ENCODE measurements at regions not wholly inside any gene's neighbourhood (a gene's known extent, or its start where the extent isn't known, plus 50 kb on each side); places are given as distances from the start of the nearest gene placed in this dataset.

DNA sequence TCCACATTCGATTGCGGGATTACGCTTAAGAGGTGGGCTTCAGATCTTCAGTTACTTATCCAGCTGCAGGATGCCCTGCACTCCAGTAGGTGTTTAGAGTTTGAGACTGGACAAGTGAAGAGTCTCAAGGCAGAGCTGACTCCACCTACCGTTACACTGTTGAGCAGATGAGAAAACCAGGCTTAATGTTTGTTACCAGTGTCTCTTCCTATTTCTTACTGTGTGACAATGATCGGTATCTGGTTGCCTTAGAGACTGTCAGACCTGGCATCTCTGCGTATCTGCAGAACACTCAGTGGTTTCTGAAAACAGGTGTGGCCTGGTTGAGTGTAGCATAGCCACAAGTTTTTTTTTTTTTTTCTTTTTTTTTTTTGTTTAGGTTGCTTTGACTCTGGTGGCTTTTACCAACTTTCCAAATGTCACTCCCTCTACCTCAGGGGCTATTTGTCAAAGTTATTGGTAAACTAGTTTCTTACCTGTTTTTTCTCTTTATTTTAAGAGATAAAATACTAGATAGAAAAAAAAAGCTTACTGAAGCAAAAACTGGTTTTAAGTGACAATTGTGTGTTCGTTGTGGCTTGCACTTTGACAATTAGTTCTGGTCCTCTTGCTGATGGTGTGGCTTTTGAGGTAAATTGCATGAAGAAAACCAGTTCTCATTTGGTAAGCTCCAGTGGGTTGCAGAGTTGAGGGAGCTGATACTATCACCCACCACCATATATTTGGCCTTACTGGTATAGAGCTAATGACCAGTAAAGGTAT lies 284.8 kb downstream of the ETS1 start:
- Histone ChIP-seq H3K27me3 (ENCODE audit: control insufficient read depth, insufficient read depth, low read length) (no peaks in the 10 kb centered on the region), H3K9ac (ENCODE audit: low read length) (no peak overlapping the region), H3K4me3 (ENCODE audit: low read length) (no peak overlapping the region), H3K36me3 (ENCODE audit: control insufficient read depth, insufficient read depth, low read length) (no peaks in the 10 kb centered on the region), H3K9me3 (ENCODE audit: control insufficient read depth, low read length) (no peaks in the 10 kb centered on the region), H3K4me1 (ENCODE audit: control insufficient read depth, insufficient read depth, low read length) (peaks cover 14% of the 10 kb centered on the region)

DNA sequence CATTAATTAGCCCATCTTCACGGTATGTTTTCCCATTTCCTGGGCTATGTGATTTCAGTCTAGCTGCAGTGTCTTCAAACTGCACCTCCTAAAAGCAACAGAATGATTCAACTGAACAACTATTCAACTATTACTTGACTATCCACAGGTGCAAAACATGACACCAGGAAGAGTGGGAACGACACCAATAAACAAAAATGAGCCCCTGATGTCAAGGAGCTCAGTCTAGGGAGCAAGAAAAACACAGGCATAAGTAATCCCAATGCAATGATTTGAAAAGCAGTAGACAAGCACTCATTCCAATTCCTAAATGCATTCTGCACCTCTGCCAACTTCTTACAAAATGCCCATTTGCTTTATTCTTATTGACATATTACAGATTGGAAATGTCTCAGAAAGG lies 285.6 kb downstream of the ETS1 start:
- H3K4me1 ChIP-seq (ENCODE audit: control insufficient read depth, insufficient read depth, low read length): peaks cover 22% of the 10 kb centered on the region
- no peaks in the 10 kb centered on the region for H3K9me3 ChIP-seq (ENCODE audit: control insufficient read depth, low read length)
- no peak overlapping the region for H3K4me3 ChIP-seq (ENCODE audit: low read length)
- H3K9ac ChIP-seq (ENCODE audit: low read length): no peak overlapping the region
- H3K27me3 ChIP-seq (ENCODE audit: control insufficient read depth, insufficient read depth, low read length): no peaks in the 10 kb centered on the region
- H3K36me3 ChIP-seq (ENCODE audit: control insufficient read depth, insufficient read depth, low read length): no peaks in the 10 kb centered on the region

GRCh38 chr11:128300785-128301184 lies 286.6 kb downstream of the ETS1 start:
- Histone ChIP-seq H3K4me3 (ENCODE audit: low read length) (no peak overlapping the region), H3K27me3 (ENCODE audit: control insufficient read depth, insufficient read depth, low read length) (no peaks in the 10 kb centered on the region), H3K4me1 (ENCODE audit: control insufficient read depth, insufficient read depth, low read length) (peaks cover 27% of the 10 kb centered on the region), H3K9me3 (ENCODE audit: control insufficient read depth, low read length) (no peaks in the 10 kb centered on the region), H3K9ac (ENCODE audit: low read length) (no peak overlapping the region), H3K36me3 (ENCODE audit: control insufficient read depth, insufficient read depth, low read length) (no peaks in the 10 kb centered on the region)

DNA sequence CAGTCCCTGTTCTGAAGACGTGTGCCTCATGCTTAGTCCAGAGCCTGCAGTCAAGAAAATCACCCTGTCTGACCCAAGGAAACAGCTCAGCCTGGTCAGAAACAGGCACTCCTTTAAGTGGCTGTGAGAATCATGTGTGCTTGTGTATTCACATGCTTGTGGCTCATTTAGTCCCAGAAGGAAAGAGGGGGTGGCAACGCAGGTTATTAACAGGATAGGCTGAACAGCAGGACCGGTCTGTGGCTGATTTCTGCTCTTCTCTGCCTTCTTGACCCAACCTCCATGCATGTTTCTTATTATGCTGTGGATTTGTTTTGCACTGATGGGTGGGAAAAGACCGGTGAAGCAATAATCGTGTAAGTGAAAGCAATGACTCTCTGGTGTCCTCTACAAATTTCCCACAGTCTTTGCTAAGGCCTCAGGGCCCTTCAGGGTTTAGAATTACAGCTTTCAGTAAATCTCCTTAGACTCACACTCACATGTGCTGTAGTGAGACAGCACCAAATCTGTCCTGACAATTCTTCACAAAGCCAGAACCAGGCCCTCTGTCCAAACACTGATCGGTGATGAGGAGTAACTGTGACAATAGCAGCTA lies 288.1 kb downstream of the ETS1 start:
- no peak overlapping the region for H3K9ac ChIP-seq (ENCODE audit: low read length)
- H3K4me1 ChIP-seq (ENCODE audit: control insufficient read depth, insufficient read depth, low read length): peaks cover 36% of the 10 kb centered on the region
- H3K27me3 ChIP-seq (ENCODE audit: control insufficient read depth, insufficient read depth, low read length): no peaks in the 10 kb centered on the region
- H3K36me3 ChIP-seq (ENCODE audit: control insufficient read depth, insufficient read depth, low read length): no peaks in the 10 kb centered on the region
- no peaks in the 10 kb centered on the region for H3K9me3 ChIP-seq (ENCODE audit: control insufficient read depth, low read length)
- H3K4me3 ChIP-seq (ENCODE audit: low read length): no peak overlapping the region

DNA sequence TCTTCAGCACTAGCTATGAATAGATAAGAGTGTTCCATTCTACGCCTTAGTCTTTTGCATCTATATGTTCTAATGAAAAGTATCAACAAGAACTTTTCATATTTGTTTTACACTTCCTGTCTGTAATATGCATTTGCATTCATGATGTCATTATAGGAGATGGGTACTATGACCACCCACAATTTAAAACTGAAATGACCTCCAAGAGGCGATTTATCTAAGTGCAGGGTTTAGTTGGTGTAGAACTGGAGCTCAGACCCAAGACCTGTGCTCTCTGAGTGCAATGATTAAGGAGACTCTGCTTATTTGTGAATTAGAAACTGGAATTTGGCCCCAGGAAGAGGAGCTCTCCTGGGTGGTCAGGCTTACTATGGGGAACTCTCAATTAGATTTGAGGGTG lies 289.1 kb downstream of the ETS1 start:
- no peaks in the 10 kb centered on the region for H3K9me3 ChIP-seq (ENCODE audit: control insufficient read depth, low read length)
- H3K4me1 ChIP-seq (ENCODE audit: control insufficient read depth, insufficient read depth, low read length): peaks cover 46% of the 10 kb centered on the region
- no peak overlapping the region for H3K9ac ChIP-seq (ENCODE audit: low read length)
- no peaks in the 10 kb centered on the region for H3K27me3 ChIP-seq (ENCODE audit: control insufficient read depth, insufficient read depth, low read length)
- no peak overlapping the region for H3K4me3 ChIP-seq (ENCODE audit: low read length)
- H3K36me3 ChIP-seq (ENCODE audit: control insufficient read depth, insufficient read depth, low read length): no peaks in the 10 kb centered on the region

GRCh38 chr11:128297805-128298204 lies 289.6 kb downstream of the ETS1 start:
- no peaks in the 10 kb centered on the region for H3K27me3 ChIP-seq (ENCODE audit: control insufficient read depth, insufficient read depth, low read length)
- no peaks in the 10 kb centered on the region for H3K36me3 ChIP-seq (ENCODE audit: control insufficient read depth, insufficient read depth, low read length)
- peaks cover 51% of the 10 kb centered on the region for H3K4me1 ChIP-seq (ENCODE audit: control insufficient read depth, insufficient read depth, low read length)
- H3K9me3 ChIP-seq (ENCODE audit: control insufficient read depth, low read length): no peaks in the 10 kb centered on the region
- no peak overlapping the region for H3K9ac ChIP-seq (ENCODE audit: low read length)
- H3K4me3 ChIP-seq (ENCODE audit: low read length): no peak overlapping the region

- Histone ChIP-seq H3K4me1 (ENCODE audit: control insufficient read depth, insufficient read depth, low read length) (peaks cover 57% of the 10 kb centered on the region), H3K27me3 (ENCODE audit: control insufficient read depth, insufficient read depth, low read length) (no peaks in the 10 kb centered on the region), H3K9ac (ENCODE audit: low read length) (no peak overlapping the region), H3K9me3 (ENCODE audit: control insufficient read depth, low read length) (no peaks in the 10 kb centered on the region), H3K4me3 (ENCODE audit: low read length) (no peak overlapping the region), H3K36me3 (ENCODE audit: control insufficient read depth, insufficient read depth, low read length) (no peaks in the 10 kb centered on the region)
Observed at GRCh38 chr11:128297091-128297651, 290.2 kb downstream of the ETS1 start.

GRCh38 chr11:128294671-128295050 lies 292.7 kb downstream of the ETS1 start:
- Histone ChIP-seq H3K9me3 (ENCODE audit: control insufficient read depth, low read length) (no peaks in the 10 kb centered on the region), H3K9ac (ENCODE audit: low read length) (no peak overlapping the region), H3K27me3 (ENCODE audit: control insufficient read depth, insufficient read depth, low read length) (no peaks in the 10 kb centered on the region), H3K36me3 (ENCODE audit: control insufficient read depth, insufficient read depth, low read length) (no peaks in the 10 kb centered on the region), H3K4me3 (ENCODE audit: low read length) (no peak overlapping the region), H3K4me1 (ENCODE audit: control insufficient read depth, insufficient read depth, low read length) (peaks cover 77% of the 10 kb centered on the region)

- Histone ChIP-seq H3K4me3 (ENCODE audit: low read length) (no peak overlapping the region), H3K4me1 (ENCODE audit: control insufficient read depth, insufficient read depth, low read length) (peaks cover 76% of the 10 kb centered on the region), H3K36me3 (ENCODE audit: control insufficient read depth, insufficient read depth, low read length) (no peaks in the 10 kb centered on the region), H3K9ac (ENCODE audit: low read length) (no peak overlapping the region), H3K9me3 (ENCODE audit: control insufficient read depth, low read length) (no peaks in the 10 kb centered on the region), H3K27me3 (ENCODE audit: control insufficient read depth, insufficient read depth, low read length) (no peaks in the 10 kb centered on the region)
Observed at GRCh38 chr11:128294001-128294670, 293.2 kb downstream of the ETS1 start.

- Histone ChIP-seq H3K4me1 (ENCODE audit: control insufficient read depth, insufficient read depth, low read length) (peaks cover 62% of the 10 kb centered on the region), H3K36me3 (ENCODE audit: control insufficient read depth, insufficient read depth, low read length) (no peaks in the 10 kb centered on the region), H3K9me3 (ENCODE audit: control insufficient read depth, low read length) (no peaks in the 10 kb centered on the region), H3K27me3 (ENCODE audit: control insufficient read depth, insufficient read depth, low read length) (no peaks in the 10 kb centered on the region), H3K9ac (ENCODE audit: low read length) (peak overlapping the region; percentile 8), H3K4me3 (ENCODE audit: low read length) (no peak overlapping the region)
Observed at GRCh38 chr11:128291835-128292234, 295.5 kb downstream of the ETS1 start.

- H3K4me3 ChIP-seq (ENCODE audit: low read length): no peak overlapping the region
- H3K9me3 ChIP-seq (ENCODE audit: control insufficient read depth, low read length): no peaks in the 10 kb centered on the region
- H3K9ac ChIP-seq (ENCODE audit: low read length): peak overlapping the region; percentile 8
- H3K36me3 ChIP-seq (ENCODE audit: control insufficient read depth, insufficient read depth, low read length): no peaks in the 10 kb centered on the region
- no peaks in the 10 kb centered on the region for H3K27me3 ChIP-seq (ENCODE audit: control insufficient read depth, insufficient read depth, low read length)
- H3K4me1 ChIP-seq (ENCODE audit: control insufficient read depth, insufficient read depth, low read length): peaks cover 56% of the 10 kb centered on the region
Observed at GRCh38 chr11:128291007-128291406, 296.4 kb downstream of the ETS1 start.
